Activated CD4-positive, alpha-beta T cell treated with anti-CD3 and anti-CD28 coated beads, Interleukin-2, amount 50 U/mL, for 24 hours (primary cell): ENCODE measurements at regions not wholly inside any gene's neighbourhood (a gene's known extent, or its start where the extent isn't known, plus 50 kb on each side); places are given as distances from the start of the nearest gene placed in this dataset.
"Not testable (repeated sequence)": the region's sequence is repeated elsewhere in the genome, so short reads cannot be mapped to it uniquely, and the experiment has no call there.

Experiments used
- DNase-seq, 2 donors: peaks; one replicate each; pipeline ENCODE4 v3.0.0-alpha.2; 2020; ENCODE audit warnings: low read depth in 1 of 2, low spot score in 1 of 2

GRCh38 chr9:85792057-85792456 is 50.3 kb upstream of the AGTPBP1 start:
- DNase-seq = not testable (repeated sequence)

- DNase-seq = not testable (repeated sequence)
These were observed 61.4 kb upstream of the AGTPBP1 start for GRCh38 chr9:85802978-85803695.

GRCh38 chr9:85804847-85805133 is 63.0 kb upstream of the AGTPBP1 start:
- DNase-seq = not testable (repeated sequence)

- DNase-seq = peak; percentile 24 to 44
These were observed 63.6 kb upstream of the AGTPBP1 start for GRCh38 chr9:85805134-85806005.

GRCh38 chr9:85808329-85808728 is 66.6 kb upstream of the AGTPBP1 start:
- not testable (repeated sequence) for DNase-seq

GRCh38 chr9:85813388-85813787 is 71.6 kb upstream of the AGTPBP1 start:
- DNase-seq = not testable (repeated sequence)

- DNase-seq = not testable (repeated sequence)
These were observed 73.0 kb upstream of the AGTPBP1 start for GRCh38 chr9:85814800-85815199.

- DNase-seq = not testable (repeated sequence)
These were observed 77.2 kb upstream of the AGTPBP1 start for GRCh38 chr9:85818971-85819370.

- not testable (repeated sequence) for DNase-seq
These were observed 78.8 kb upstream of the AGTPBP1 start for GRCh38 chr9:85820598-85820997.

- DNase-seq = not testable (repeated sequence)
These were observed 83.2 kb upstream of the AGTPBP1 start for GRCh38 chr9:85824949-85825348.

- DNase-seq = not testable (repeated sequence)
These were observed 92.8 kb upstream of the AGTPBP1 start for GRCh38 chr9:85834591-85834990.

- not testable (repeated sequence) for DNase-seq
These were observed 97.0 kb upstream of the NAA35 start for GRCh38 chr9:85843949-85844348.

GRCh38 chr9:85847782-85848181 is 93.2 kb upstream of the NAA35 start:
- DNase-seq = not testable (repeated sequence)

GRCh38 chr9:85858056-85858750 is 82.7 kb upstream of the NAA35 start:
- no peak for DNase-seq

- no peak for DNase-seq
These were observed 81.2 kb upstream of the NAA35 start for GRCh38 chr9:85859765-85860164.

- DNase-seq = not testable (repeated sequence)
These were observed 79.1 kb upstream of the NAA35 start for GRCh38 chr9:85861882-85862281.

- DNase-seq = no peak
These were observed 77.1 kb upstream of the NAA35 start for GRCh38 chr9:85863875-85864274.

GRCh38 chr9:85871008-85871407 is 69.9 kb upstream of the NAA35 start:
- no peak for DNase-seq

GRCh38 chr9:85871683-85872082 is 69.3 kb upstream of the NAA35 start:
- not testable (repeated sequence) for DNase-seq

GRCh38 chr9:85872463-85872862 is 68.5 kb upstream of the NAA35 start:
- DNase-seq = no peak

GRCh38 chr9:85876628-85877027 is 64.3 kb upstream of the NAA35 start:
- no peak for DNase-seq
